ENCODE measurements at regions not wholly inside any gene's neighbourhood (a gene's known extent, or its start where the extent isn't known, plus 50 kb on each side); places are given as distances from the start of the nearest gene placed in this dataset.

DNA sequence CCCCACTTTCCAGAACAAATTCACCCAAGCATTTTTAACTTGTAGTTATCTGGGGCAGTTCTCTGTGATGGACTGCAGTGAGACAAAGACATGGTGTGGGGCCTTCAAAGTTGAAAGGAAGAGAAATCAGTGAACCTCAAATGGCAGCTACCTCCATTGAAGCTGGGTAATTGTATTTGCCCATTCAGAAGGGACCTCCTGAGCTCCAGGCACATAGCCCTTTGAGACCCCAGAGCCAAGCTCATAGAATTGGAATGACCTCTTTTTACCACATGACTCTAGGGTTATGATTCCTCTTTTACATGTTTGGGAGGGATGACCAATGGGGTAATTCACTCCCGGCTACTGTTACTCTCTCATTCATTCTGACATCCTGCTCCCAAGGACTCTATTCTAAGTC, 368.4 kb upstream of the ITGA1 start:
- DNase-seq, result peak; percentile 70

DNA sequence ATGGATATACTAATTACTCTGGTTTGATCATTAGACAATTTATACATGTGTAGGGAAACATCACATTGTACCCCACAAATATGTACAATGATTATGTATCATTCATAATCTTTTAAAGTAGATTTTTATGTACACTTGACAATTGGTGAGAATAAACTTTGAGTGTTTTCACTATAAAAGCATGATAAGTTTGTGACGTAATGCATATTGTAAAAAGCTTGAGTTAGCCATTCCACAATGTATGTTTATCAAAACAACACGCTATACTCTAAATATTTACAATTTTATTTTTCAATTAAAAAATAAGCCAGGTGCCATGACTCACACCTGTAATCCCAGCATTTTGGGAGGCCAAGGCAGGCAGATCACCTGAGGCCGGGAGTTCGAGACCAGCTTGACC, 360.1 kb upstream of the ITGA1 start:
- no peak for DNase-seq

DNA sequence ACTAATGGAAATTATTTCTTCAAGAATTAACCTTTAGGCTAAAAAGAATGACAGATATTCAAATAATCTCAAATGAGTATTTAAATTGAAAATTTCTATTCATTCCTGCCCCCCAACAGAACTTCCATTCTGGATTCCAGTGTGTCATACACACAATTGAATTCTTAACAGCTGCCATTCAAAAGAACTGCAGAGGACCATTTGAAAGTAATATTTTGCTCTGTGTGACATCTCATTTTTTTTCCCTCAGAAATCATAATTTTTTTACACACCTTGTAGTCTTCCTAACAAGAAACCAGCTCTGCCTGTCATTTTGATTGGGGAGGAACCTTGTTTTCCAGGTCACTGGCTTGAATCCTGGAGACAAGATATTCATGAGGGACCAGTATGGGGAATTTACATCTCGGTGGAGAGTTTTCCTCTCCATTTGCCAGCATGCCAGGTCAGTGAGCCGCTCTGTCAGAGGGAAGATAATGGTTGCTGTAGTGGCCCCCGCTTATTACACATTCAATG, 358.7 kb upstream of the ITGA1 start:
- peak; percentile 60 for DNase-seq

DNA sequence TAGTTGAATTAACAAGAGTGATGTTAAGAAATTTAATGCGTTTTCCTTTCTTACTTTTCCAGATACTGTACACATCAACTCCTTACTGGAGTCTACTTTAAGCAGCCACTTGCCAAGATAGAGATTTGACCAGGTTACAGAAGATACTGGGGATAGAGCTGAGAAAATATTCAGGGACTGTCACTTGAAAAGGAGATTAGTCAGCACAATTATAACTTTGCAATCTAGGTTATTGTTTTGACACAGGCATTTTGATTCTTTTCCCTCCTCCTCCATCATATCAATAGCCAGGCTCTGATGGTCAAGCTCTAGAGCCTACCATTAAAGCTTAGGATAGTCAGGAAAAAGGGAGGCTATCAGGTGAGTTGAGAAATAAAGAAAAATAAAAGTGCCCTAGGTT, 345.9 kb upstream of the ITGA1 start:
- no peak for DNase-seq

DNA sequence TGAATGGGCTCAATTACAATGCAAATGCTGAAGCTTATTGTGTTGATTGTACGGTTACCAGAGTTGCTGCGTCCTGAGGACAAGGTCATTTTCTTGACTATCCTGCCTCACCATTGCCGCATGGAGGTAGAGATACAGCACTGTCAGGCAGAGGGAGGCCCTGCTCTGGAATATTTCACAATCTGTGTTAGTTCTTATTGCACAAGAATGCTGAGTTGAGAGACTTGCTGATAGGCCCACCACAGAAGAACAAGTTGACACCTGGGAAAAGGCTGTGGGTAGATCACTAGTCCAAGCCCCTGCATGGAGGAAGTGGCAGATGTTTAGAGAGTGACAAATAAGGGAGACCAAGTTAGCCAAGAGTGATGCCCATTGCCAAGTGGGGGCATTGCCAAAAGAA, 344.5 kb upstream of the ITGA1 start:
- DNase-seq, result no peak

DNA sequence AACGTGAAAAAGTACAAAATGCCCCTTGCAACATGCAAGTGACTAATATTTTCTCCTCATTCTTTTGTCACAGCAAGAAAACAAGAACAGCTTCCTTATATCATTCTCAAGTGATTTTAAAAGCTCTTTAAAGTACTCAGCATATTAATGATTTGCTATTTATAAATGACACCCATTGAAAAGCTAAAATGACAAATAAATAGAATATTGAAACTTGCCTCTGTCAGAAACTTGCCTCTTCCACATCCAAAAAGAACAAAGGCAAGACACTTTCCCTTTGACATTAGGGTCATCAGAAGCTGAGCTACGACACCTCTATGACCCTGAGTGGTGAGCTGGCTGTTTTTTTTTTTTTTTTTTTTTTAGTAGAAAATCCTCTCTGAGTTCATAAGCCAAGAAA, 339.6 kb upstream of the ITGA1 start:
- no peak for DNase-seq

DNA sequence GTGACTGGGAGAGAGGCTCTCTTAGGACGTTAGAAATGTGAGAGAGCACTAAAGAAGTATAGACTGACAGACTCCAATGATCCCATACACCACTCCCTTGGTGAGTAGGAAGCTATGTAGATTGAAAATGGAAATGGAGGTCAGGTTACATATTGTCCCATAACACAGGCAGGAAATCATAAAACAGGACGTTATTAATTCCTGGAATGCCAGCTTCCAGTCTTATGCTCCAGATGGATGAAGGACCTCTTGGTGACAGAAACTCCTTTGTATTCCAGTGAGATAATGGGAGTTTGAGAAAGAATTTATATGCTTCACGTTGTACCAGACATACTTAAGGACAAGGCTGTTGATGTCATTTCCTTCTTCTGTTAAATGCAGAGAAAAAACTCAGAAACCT, 338.2 kb upstream of the ITGA1 start:
- DNase-seq, result no peak

DNA sequence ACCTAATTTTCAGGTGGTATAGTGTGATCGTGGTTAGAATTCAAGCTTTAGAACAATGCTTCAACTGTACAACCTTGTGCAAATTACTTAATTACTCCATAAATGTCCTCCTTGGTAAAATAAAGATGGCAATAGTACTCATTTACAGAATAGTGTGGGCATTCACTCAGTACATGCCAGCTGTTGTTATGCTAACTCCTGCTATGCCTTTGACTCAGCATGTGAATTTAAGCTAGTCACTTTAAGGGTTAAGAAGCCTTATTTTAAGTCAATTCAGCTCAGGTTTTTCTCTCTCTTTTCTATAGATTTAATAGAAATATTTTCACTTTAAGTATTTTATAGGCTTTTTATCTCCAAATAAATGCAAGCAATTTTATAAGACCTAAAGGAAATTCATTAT, 335.6 kb upstream of the ITGA1 start:
- DNase-seq, result no peak

DNA sequence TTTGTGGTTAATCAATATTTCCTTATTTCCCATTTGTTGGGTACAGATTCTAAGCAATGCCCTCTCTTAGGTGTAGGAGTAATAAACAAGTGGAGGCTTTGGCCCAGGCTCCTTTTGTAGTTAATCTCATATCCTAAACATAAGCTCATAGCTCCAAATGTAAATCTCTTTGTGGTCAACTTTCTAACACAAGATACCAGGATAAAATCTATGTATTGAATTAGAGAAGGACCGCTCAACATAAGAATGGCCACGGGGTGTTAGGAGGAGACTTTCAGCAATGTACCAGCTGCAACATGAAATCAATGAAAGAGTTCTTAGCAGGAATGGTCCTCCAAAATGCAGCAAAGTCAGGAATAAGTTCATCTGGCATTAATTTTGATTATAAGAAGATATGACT, 334.5 kb upstream of the ITGA1 start:
- DNase-seq, result no peak

DNA sequence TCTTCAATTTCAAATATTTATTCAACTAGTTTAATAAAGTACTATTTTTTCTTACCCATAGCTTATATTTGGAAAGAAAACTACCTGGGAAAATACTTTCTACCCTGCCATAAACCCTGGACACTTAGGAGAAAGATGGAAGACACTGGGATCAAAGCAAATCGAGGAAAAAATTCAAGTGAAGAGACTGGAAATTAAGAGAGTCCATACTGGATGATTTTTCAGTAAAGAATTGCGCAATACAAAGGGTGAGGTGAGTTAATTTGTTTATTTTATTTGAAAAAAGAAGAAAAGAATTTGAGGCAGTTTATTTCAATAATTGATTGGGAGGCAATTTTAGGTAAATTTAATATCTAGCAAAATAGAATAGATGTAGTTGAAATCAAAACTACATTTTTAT, 331.8 kb upstream of the ITGA1 start:
- DNase-seq, result no peak

DNA sequence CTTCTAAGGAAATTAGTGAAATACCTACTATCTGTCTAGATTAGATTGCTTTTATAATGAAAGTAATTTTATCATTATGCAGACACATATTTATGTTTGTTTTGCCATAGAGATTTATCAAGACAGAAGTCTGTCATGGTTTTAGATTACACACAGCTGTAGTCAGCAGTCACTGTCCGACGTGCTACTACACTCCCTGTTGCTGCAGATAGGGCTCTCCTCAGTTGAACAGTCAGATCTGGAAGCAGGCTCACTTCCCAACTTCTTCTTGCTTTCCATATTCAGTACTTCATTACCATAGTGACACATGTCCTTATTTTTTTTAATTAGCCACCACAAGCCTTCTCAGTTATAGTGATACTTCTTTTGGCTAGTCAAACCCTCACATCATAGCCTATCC, 329.9 kb upstream of the ITGA1 start:
- DNase-seq, result no peak

DNA sequence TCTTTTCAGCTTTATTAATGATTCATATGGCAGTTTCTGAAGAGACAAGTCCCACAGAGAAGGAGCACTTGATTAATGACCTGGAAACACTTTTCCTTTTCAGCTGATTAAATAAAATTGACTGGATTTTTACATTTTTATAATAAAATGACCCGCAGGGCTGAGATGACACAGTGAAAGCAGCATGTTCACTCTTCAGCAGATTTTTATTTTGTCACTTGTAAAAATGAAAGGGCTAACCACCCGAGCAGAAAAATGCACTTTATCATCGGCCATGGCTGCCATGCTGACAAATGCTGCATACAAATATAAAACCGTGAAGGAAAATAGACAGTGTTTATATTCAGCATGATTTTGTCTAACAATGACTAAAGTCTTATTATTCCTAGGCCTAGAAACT, 321.6 kb upstream of the ITGA1 start:
- peak; percentile 54 for DNase-seq

DNA sequence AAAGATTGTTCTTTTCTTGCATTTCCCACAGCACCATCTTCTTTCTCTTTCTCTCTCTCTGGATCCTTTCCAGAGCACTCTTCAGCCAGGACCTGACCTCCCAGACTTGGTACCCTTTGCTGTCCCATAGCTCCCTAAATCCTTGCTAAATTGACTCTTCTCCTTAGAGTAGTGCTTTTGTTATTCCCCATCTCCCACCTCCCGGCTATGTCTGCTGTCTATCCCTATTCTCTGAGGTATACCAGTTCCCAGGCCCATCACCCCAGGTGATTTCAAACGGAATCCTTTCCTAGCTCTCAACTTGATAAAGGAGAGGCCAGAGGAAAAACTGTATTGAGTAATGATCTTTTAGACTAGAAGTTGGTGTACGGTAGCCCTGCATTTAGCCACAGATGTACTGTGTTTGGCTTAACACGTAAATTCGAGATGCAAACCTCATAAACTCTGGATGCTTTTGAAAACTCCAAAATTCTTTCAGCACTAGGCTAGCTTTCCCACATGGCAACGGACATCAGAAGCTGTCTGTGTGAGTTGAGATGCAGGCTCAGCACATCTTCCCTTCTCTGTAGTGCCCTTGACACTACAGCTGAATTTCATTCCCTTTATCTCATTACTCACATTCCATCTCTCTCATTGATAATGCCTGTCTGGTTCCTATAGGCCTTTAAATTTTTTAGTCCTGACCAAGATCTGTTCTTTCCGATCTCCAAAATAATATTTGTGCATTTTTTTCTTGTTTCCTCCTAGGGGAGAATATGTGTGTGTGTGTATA, 320.8 kb upstream of the ITGA1 start:
- DNase-seq, result no peak

DNA sequence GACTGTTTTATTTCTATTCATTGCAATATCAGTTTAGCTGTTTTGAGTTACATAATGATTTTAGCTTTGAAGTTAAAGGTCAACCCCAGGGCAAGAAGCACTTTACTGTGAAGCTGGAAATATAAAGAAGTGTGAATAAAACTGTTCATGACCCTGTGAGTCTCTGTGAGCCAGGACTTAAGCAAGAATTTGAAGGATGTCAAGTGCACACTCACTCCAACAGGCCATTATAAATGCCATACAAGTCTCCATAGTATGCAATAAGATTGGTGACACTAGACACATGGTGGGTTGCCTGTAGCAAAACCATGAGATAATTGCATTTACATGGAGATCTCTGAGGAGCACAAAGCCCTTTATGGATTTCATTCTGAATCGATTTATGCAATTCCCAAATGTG, 318.7 kb upstream of the ITGA1 start:
- DNase-seq, result no peak

DNA sequence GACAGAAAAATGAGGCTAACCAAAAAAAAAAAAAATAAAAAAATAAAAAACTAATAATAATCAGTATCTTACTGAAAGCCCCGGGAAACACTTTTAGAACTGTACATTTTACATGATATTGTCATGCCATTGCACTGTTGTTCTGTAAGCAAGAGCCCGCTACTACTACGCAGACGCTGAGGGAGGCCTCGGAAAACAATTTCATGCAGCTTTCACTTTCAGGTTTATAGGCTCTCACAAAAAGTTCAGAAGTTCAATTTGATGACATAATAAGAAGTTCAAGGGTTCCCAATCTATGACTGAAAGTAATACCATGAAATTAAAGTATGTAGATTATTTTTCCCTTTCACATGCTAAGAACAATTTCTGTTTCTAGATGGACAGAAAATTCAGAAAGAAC, 318.3 kb upstream of the ITGA1 start:
- DNase-seq, result no peak

DNA sequence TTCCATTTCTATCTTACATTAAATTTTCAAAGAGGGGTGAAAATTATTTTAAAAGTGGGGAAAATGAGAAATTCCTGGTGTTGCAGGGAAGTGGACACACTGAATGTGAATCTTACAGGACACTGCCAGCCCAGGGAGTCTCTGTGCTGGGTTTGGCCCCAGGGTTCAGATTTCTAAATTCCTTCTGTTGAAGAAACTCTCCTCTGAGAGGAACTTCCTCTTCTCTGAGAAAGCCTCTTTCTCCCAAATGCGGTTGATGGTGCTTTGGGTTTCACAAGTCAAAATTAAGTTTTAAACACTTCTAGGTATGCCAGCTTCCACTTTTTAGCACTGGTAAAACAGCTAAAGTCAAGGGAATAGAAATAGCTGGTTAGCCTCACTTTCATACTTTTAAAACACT, 317.9 kb upstream of the ITGA1 start:
- DNase-seq, result no peak

DNA sequence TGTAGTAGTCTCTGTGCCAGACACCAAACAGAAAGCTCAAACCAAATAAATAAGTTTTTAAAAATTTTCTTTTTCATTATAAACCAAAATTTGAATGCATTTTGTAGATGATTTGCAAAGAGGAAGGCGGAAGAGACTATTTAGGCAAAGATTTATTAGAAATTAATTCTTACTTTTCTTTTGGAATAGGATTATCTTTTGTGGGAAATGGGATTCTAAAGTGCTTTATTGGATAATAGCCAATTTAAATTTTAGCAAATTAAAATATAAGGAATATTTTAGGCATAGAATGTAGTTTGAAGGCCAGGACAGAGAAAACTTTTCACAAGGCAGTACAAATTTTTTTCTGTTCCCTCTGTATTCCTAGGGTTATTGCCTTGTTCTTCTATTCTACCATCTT, 311.4 kb upstream of the ITGA1 start:
- no peak for DNase-seq

DNA sequence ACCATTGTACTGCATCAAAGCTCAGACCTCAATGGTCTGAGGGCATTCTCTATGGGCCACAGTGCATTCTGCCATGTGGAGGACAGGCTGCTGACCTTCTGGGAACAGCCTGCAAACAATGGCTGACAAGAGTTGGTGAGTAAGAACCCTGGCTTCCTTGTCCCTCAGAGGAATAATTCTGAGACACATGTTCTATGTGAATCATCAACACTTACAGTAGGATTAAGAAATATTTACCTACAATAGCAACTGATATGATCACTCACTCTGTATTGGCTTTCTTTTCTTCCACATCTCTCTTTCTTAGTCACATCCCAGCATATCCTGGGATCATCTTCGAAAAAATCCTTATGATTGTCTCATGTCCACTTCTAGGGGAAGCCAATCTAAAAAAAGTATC, 306.5 kb upstream of the ITGA1 start:
- no peak for DNase-seq

DNA sequence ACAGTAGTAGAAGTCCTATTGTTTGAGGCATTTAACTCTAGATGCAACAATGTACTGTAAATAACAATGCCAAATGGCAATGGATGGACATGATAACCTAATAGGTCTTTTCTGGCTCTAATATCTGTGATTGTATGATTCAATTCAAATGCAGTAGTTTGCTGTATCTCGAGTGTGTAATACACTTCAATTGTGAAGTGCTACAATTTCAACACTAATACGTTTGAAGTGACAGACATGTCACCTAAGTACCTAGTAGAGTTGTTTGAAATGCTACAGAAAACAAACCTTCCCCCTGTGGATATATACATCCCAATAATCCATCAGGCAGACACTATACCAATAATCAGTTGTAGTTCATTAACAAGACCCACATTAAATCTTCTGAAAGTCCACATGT, 305.9 kb upstream of the ITGA1 start:
- no peak for DNase-seq

DNA sequence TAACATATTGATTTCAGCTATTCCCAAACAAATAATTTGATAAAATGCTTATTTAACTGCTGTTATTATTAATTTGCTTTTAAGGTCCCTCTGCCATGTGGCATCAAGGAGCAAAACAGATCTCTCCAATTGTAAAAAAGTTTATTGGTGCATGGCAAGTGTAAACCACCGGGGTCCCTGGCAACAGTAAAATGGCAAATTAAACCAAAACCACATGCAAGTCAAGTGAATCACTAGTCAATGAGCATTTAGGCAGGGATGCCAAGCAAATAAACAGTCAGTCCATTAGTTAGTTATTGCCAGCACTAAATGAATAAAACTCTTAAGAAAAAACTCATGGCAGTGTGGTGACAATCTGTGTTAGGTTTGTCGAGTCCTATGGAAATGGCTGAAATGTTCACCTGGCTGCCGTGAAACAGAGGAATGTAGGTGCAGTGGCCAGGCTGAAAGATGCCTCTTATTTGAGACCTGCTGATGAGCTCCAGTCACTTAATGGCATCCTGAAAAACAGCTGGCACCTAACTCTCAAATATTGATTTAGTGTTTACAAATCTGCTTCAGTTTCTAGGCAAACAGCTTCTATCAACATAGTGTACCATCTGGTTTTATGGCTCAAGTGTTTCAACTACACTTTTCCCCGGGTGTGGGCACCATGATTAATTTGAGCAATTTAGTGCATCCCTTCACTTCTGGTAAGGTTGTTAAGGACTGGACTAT, 296.5 kb upstream of the ITGA1 start:
- DNase-seq, result no peak

DNA sequence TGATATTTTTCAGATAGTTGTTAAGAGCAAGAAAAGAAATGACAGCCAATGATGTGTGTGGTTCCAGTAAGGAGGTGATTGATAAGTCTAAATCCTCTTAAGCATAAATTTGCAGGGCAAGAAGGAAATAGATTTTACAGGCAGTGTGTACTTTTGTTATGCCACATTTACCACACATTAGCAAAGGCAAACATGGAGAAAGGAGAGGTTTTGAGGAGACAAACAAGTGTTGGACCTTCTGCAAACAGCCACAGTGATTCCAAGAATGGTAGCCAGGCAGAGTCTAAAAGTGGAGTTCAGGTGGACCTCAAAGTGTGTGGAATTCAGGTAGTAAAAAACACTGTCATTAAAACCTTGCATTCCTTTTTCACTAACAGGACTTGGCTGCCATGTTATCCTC, 295.9 kb upstream of the ITGA1 start:
- DNase-seq, result no peak

DNA sequence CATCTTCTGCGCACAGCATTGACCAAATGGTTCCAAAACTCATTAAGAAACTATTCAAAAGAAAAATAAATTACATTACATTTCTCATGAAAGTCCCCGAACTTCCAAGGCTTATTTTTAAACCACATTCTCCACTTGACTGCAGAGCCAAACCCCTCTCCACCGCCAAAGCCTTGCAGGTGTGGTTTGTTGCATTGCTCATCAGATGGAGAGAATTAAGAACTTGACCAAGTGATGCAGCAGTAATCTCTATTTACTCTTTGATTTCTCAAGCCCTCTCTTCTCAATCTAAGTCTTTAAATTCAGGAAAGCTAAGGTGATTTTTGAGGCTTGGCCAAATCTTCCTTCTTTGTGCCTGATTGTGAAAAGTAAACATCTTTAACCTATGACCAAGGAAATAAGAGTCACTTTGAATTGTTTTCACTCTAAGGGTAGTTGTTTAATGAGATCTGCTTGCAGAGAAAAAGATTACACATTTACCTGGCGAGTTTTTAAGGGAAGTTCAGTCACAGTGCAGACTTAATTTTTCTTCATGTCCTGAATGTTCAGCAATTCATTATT, 290.5 kb upstream of the ITGA1 start:
- DNase-seq, result no peak

DNA sequence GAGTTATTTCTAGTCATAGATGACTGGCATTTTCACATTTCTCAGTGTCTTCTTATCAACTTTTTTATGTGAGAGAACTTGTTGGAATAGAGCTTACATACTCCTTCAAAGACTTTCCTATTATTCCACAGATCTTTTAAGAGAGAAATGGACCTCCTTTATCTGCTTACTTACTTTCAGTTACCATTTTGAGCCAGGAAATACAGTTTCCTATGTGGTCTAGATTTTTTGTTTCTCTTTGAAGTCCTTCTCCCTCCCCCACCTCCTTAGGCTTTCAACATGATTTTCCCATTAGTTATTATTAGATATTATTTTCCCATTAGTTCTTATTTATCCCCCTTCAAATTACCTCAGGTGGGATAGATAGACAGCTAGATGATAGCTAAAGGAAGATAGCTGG, 289.1 kb upstream of the ITGA1 start:
- no peak for DNase-seq

DNA sequence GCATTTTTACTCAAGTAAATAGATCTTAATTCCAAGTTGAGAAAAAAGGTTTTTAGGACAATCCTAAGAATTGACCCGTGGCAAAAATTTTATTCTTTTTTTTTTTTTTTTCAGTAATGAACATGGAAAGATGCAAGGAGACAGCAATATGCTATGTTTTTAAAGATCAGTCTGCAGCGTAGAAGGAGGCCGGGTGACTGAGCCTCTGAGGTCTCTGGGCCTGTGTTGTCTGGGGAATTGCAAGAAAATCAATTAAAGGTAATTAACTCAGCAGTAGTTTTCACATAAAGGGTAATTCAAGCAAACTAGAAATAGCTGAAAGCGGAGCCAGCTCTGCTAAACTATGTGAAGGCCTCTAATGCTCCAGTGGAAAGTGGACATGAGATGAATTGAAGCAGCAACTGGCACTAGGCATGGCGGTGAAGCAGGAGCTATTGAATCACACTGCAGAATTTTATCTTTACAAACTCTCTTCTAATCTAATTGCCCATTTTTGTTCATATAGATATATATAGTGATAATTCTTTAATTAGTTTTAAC, 285.2 kb upstream of the ITGA1 start:
- DNase-seq, result peak; percentile 63
